Ovary (tissue), 3 donors: ENCODE measurements at regions not wholly inside any gene's neighbourhood (a gene's known extent, or its start where the extent isn't known, plus 50 kb on each side); places are given as distances from the start of the nearest gene placed in this dataset.
"Not testable (repeated sequence)": the region's sequence is repeated elsewhere in the genome, so short reads cannot be mapped to it uniquely, and the experiment has no call there.

Source experiments
- CTCF ChIP-seq, 3 donors: fragments of 450-650 bp in 2 of 3; fragments of 200-600 bp in 1 of 3; IDR thresholded peaks; one replicate each; pipeline versions ENCODE4 v1.5.1 to v1.8.0; 2016 to 2022; ENCODE audit warnings: antibody characterized with exemption in 3 of 3, mild to moderate bottlenecking in 1 of 3
- POLR2A ChIP-seq: fragments of 450-650 bp; IDR thresholded peaks from one replicate; pipeline ENCODE4 v1.6.1; 2017; ENCODE audit warnings: antibody characterized with exemption, mild to moderate bottlenecking, moderate library complexity
- donor health status: DM: no; HTN: no; CAD: no.

GRCh38 chr5:100656771-100657170, 121.6 kb downstream of the FAM174A start:
- TF ChIP-seq CTCF (IDR thresholded peaks at IDR 0.05); POLR2A: not testable (repeated sequence)
